ENCODE measurements at regions not wholly inside any gene's neighbourhood (a gene's known extent, or its start where the extent isn't known, plus 50 kb on each side); places are given as distances from the start of the nearest gene placed in this dataset.

GRCh38 chr4:13036841-13037240 lies 447.3 kb downstream of the RAB28 start:
- DNase-seq, result no peak

GRCh38 chr4:13032936-13033335 lies 451.2 kb downstream of the RAB28 start:
- no peak for DNase-seq

DNA sequence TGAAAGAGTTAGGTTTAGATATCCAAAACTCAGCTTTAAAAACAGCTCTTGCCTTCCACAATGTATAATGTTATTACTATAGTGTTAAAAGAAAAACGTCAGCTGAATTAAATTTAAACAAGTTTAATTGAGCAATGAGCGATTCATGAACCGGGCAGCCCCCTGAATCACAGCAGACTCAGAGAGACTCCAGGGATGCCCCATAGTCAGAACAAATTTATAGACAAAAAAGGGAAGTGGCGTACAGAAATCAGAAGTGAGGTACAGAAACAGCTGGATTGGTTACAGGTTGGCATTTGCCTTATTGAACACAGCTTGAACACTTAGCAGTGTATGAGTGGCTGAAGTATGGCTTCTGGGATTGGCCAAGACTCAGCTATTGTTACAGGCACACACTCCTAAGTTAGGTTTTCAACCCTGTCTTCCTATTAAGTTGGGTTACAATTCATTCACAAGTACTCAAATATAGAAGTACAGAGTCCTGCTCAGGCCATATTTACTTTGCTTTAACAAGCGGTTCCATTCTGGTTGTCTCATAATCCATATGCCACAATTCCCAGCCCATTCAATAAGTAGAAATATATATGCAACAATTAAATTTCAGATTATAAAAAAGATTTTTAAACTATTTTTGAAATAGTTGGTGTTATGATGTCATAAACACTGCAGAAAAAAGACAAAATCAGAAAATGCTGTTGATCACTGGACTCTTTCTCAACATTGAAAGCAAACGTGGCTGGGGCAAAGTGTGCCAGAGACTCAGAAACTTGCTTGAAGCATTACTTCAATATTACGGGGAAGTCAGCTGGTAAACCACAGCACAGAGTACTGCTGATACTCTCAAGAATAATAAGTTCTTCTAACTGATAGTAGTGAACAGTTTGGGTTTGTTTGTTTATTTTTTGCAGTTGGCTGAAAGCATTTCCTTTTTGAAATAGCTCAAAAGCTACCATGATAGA lies 459.7 kb downstream of the RAB28 start:
- no peak for DNase-seq

DNA sequence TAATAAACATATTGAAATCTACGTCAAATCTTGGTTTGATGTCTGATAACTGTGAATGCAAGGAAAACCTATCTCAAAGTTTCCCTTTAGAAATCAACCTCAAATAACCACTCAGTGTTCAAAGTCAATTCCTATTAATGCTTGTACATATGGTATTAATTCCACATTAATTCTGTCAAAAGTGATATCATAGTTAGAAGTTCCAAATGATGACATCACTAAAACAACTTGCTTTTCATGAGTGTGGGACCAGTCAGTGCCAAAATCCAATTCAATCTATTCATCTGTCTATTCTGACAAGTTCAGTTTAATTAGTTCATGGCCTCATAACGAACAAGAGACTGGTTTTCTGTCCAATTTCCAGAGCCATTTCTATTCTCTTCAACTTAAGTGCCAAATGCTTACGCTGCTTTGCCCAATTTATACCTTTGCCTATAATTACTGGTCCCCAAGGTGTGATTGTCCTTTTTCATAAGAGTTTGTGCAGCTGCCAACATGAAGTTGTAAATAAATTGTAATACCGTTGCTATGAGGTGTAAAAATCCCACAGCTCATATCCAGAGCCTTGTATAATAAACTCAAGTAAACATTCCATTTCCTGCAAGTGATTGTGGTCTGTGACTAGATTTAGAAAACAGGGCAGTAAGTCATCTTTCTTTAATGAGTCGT lies 476.2 kb downstream of the RAB28 start:
- DNase-seq, result no peak

DNA sequence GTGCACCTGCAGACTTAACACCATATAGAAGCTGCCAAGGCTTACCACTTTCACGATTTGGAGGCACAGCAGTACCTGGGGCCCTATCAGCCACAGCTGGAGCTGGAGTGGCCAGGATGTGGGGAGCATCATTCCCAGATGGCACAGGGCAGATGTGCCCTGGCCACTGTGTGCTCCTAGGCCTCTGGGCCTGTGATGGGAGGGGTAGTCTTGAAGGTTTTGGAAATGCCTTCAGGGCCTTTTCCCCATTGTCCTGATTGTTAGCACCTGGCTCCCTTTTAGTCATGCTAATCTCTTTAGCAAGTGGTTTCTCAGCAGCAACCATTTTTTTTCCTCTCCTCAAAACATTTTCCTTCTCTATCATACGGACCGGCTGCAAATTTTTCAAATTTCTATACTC lies 490.2 kb downstream of the RAB28 start:
- DNase-seq, result no peak

GRCh38 chr4:12987284-12987683 lies 496.9 kb downstream of the RAB28 start:
- DNase-seq, result no peak

DNA sequence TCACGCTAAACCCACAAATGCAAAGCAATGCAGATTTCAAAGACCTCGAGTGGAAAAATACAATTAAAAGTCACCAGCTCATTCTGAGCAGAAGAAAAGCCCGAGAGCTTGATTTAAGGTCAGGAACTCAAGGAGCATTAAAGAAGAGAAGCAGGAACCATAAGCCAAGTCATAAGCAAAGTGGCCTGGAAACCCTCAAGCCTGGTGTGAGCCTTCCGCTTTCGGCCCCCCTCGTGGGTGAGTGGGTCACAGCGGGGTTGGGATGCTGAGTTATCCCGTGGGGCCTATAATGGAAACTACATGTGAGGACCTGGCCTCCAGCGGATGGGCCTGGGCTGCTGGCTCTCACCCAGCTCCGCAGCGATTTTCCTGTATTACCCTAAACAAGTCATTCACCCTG lies 504.3 kb downstream of the RAB28 start:
- DNase-seq, result no peak

DNA sequence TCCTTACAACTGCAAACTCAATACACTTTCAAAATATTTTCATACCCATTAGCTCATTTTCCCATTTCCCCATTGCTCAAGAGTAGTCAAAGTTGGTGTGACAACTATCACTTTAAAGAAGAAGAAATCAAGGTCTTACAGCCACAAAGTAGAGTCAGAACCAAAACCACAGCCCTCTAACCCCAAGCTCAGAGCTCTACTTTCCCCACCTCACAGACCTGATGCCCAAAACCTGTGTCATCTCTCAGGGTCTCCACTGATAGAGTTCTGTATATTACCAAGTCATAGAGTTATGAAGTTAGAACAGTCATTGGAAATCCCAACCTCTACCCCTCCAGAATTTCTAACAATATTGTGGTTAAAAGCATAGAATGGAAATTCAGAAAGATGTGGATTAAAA lies 505.8 kb downstream of the RAB28 start:
- DNase-seq, result no peak

GRCh38 chr4:12975511-12975910 lies 508.6 kb downstream of the RAB28 start:
- DNase-seq, result no peak

GRCh38 chr4:12973522-12973921 lies 510.6 kb downstream of the RAB28 start:
- no peak for DNase-seq

DNA sequence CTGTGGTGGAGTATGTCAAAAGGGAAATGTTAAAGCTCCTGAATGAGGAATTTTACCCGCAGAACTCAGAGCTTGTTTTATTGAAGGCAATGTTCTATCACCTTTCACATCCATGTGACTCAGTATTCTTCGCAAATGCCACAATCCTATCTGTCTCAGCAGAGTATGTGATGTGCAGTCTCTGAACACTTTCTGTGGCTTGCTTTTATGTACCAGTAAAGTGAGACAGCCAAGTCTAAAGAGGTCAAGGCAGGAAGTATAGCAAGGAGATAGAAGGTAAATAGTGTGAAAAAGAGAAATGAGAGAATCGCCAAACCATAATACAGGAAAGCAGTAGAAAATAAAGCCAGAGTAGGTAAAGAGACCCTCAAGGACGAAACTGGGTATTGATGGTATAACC lies 515.8 kb downstream of the RAB28 start:
- no peak for DNase-seq

DNA sequence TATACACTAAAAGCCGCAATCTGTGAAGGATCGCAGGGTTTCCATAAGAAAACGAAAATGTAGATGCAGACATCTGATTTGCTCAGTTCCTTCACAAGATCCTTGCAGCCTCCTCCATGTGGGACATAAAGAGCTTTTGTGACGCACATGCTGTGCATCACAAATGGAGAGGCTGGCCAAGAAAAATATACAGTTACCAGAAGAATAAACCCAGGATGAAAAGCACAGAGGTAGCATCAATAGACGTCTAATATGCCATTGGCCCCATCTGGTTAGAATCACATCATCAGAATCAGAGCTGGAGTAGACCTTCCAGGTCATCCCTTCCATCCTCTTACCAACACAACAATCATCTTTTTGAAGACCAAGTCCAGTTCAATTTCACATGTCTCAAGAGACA lies 517.4 kb downstream of the RAB28 start:
- DNase-seq, result no peak

GRCh38 chr4:12965334-12965733 lies 518.8 kb downstream of the RAB28 start:
- no peak for DNase-seq

DNA sequence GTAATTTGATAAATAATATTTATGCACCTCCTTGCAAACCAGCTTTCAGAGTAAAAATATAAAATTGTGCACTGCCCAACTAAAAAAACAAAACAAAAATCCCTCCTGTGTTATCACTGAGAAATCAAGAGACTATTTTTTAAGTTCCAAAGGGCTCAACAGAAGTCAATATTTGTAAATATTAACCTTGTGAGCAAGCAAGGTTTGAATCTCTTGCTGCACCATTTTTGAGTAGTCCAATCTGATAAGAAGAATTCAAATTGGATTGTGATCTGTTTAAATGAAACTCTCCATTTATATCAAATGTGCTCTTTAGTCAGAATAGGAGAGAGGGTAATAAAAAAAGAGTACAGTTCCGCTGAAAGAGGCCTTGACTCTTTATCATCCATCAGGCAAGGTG lies 520.2 kb downstream of the RAB28 start:
- no peak for DNase-seq

GRCh38 chr4:12963291-12963690 lies 520.8 kb downstream of the RAB28 start:
- DNase-seq, result no peak

GRCh38 chr4:12961713-12962112 lies 522.4 kb downstream of the RAB28 start:
- DNase-seq, result no peak

DNA sequence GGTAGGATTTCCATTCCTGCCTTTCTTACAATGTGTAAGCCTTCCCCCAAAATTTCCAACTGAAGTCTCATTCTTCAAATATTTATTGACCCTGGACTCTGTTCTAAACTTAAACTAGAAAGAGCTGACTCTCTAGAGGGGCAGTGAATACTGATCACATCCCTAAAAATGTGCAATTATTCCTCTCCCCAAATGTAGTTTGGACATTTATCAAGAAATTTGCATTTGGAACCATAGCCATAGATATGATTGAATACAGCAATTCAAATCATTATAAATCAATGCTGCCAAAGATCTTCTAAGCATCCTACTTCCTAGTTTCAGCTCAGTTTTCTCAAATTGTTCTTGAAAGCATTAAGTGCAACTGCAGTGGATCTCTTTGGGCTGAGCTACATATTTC lies 525.7 kb downstream of the RAB28 start:
- no peak for DNase-seq

GRCh38 chr4:12957108-12957507 lies 527.0 kb downstream of the RAB28 start:
- DNase-seq, result no peak

DNA sequence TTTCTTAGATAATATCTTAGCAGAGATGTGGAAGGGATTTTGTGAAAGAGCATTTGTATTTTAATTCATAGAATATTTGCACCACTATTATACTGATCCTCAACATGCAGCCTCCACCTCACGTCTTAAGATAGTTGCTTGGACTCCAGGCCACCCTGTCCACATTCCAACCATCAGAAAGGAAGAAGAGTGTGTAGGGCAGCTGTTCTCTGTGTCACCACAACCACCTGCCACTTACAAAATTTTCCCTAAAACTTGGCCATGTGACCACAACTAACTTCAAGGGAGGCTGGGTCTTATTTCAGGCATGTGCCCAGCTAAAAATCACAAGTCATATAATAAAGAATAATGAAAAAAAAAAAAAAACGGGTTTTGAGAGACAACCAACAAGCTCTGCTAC lies 528.1 kb downstream of the RAB28 start:
- no peak for DNase-seq

- no peak for DNase-seq
These were observed 534.2 kb downstream of the RAB28 start for GRCh38 chr4:12949719-12950490.

GRCh38 chr4:12943069-12943468 lies 541.1 kb downstream of the RAB28 start:
- no peak for DNase-seq

- no peak for DNase-seq
These were observed 550.3 kb downstream of the RAB28 start for GRCh38 chr4:12933760-12934221.

DNA sequence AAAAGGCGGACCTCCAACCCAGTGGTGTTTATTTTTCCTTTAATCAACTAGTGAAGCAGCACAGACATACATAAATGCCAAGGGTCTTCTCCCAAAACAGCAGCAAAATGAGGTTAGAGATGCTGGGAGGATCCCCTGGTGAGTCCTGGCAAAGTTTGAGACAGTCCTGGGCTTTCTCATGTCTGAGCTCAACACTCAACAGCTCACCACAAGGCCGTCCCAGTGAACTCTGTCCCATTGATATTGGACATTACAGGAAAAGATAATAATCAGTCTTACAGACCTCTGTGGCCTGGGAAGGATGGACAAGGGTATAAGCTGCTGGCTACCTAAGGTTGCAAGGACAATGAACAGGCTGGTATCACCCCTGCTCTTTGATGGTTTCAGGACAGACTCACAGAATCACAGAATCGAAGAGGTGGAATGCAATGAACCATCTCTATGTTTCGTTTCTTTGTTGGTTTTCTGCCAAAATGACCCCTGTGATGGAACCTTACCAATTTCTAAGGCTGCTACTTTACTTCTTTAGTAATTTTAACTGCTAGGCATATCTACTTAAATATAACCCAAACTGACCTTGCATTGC lies 551.8 kb downstream of the RAB28 start:
- DNase-seq, result no peak
